Stimulated activated CD8-positive, alpha-beta memory T cell treated with anti-CD3 and anti-CD28 coated beads, Interleukin-2, amount 100 ng/mL, for 1 hour (primary cell): ENCODE measurements at regions not wholly inside any gene's neighbourhood (a gene's known extent, or its start where the extent isn't known, plus 50 kb on each side); places are given as distances from the start of the nearest gene placed in this dataset.
"Not testable (repeated sequence)": the region's sequence is repeated elsewhere in the genome, so short reads cannot be mapped to it uniquely, and the experiment has no call there.

Source experiments
- DNase-seq, 2 donors: peaks; one replicate each; pipeline ENCODE4 v3.0.0-alpha.2; 2020; ENCODE audit warnings: low read depth in 2 of 2

GRCh38 chr15:77896147-77897112, 181.1 kb downstream of the TBC1D2B start:
- not testable (repeated sequence) for DNase-seq

GRCh38 chr15:77895742-77896141, 181.8 kb downstream of the TBC1D2B start:
- no peak for DNase-seq

GRCh38 chr15:77895145-77895544, 182.4 kb downstream of the TBC1D2B start:
- DNase-seq: not testable (repeated sequence)

GRCh38 chr15:77893671-77894640, 183.6 kb downstream of the TBC1D2B start:
- not testable (repeated sequence) for DNase-seq

GRCh38 chr15:77893246-77893645, 184.3 kb downstream of the TBC1D2B start:
- not testable (repeated sequence) for DNase-seq

- DNase-seq: no peak
These were observed 185.2 kb downstream of the TBC1D2B start for GRCh38 chr15:77892335-77892734.

- not testable (repeated sequence) for DNase-seq
These were observed 185.6 kb downstream of the TBC1D2B start for GRCh38 chr15:77891862-77892261.

- not testable (repeated sequence) for DNase-seq
These were observed 186.4 kb downstream of the TBC1D2B start for GRCh38 chr15:77890911-77891801.

- DNase-seq: not testable (repeated sequence)
These were observed 187.4 kb downstream of the TBC1D2B start for GRCh38 chr15:77889828-77890725.

GRCh38 chr15:77889009-77889806, 188.3 kb downstream of the TBC1D2B start:
- no peak for DNase-seq

GRCh38 chr15:77887563-77888429, 189.7 kb downstream of the TBC1D2B start:
- DNase-seq: not testable (repeated sequence)

- no peak for DNase-seq
These were observed 190.6 kb downstream of the TBC1D2B start for GRCh38 chr15:77886805-77887448.

- not testable (repeated sequence) for DNase-seq
These were observed 191.5 kb downstream of the TBC1D2B start for GRCh38 chr15:77885877-77886500.

- DNase-seq: not testable (repeated sequence)
These were observed 194.5 kb downstream of the TBC1D2B start for GRCh38 chr15:77883012-77883411.

GRCh38 chr15:77881950-77882349, 195.6 kb downstream of the TBC1D2B start:
- no peak for DNase-seq

GRCh38 chr15:77881535-77881934, 196.0 kb downstream of the TBC1D2B start:
- not testable (repeated sequence) for DNase-seq

GRCh38 chr15:77879466-77879865, 198.0 kb downstream of the TBC1D2B start:
- DNase-seq: not testable (repeated sequence)
